Mucosa of gallbladder (tissue), 1 donor: ENCODE measurements at regions not wholly inside any gene's neighbourhood (a gene's known extent, or its start where the extent isn't known, plus 50 kb on each side); places are given as distances from the start of the nearest gene placed in this dataset.
"Not testable (repeated sequence)": the region's sequence is repeated elsewhere in the genome, so short reads cannot be mapped to it uniquely, and the experiment has no call there.

Source experiments
- DNase-seq: peaks from one replicate; pipeline ENCODE4 v3.0.0-alpha.2; 2020; ENCODE audit warnings: low spot score
- donor health status: DM: no; HTN: no; CAD: no.

DNA sequence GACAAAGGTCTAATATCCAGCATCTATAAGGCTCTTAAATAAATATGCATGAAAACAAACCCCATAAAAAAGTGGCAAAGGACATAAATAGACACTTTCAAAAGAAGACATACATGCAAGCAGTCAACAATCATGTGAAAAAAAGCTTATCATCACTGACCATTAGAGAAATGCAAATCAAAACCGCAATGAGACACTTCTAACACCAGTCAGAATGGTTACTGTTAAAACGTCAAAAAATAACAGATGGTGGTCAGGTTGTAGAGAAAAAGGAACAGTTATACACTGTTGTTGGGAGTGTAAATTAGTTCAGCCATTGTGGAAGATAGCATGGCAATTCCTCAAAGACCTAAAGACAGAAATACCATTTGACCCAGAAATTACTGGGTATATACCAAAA lies 440.7 kb upstream of the KCNMB2 start:
- no peak for DNase-seq

DNA sequence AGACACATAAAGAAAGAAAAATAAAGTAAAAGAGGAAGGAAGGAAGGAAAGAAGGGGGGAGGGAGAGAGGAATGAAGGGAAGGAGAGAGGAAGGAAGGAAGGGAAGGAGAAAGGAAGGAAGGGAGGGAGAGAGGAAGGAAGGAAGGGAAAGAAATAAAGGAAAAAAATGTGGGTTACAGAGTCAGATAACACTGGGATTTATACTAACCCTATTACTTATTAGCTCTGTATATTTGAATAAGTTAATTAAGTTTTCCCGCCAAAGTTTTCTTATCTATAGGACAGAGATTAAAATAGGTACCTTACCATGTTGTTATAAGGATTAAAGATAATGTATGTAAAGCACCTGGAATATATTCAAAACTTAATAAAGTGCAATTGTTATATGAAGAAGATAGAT lies 439.3 kb upstream of the KCNMB2 start:
- no peak for DNase-seq

DNA sequence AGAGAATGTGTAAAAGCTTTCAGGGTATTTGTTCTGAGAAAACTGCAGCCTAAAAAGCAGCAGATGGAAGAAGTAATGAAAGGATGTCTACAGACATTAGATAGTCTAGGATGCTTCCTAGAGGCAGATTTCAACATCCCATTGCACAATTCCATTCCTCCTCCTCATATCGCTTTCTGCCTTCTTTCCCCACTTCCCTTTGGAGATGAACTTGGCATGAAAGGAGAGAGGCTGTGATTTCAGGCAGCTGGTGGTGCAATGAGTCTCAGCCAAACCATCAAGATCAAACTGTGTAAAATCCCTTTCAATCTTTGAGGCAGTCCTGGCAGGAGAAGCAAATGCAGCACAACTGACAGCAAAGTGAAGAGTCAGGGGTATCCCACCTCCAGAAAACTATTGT lies 438.7 kb upstream of the KCNMB2 start:
- peak; percentile 36 for DNase-seq

DNA sequence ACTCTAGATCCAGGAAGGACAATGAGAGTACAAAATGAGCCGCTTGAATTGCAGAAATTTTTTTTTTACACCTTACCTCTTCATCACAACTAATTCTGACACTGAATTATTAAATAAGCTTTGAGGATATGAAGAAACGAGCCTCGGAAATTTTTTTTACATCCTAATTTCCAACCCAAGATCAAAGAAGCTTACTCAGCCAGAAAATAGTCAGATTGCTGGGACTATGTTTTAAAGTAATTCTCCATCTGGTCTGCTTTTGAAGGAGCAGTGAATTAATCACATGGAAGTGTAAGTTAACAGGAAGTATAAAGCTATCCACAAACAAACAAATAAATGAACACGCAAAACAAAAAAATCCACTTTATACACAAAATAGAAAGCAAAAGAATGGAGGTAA lies 437.0 kb upstream of the KCNMB2 start:
- no peak for DNase-seq

DNA sequence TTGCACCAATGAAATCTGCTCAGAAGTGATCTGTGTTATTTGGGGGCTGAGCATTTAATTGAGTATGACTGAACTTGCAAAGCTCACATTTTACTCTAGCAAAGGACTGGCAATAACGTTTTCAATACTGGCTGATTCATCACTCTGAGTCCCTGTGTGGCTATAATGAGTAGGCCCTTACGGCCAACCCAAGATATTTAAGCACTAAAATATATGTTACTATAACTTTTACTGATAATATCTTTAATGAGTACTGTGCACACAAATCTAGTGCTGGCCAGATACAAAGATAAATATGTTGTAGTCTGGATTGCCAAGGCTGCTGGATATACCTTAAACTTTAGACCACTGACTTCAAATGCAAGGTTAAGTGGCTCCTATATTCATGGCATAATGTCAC lies 436.4 kb upstream of the KCNMB2 start:
- DNase-seq, result no peak

DNA sequence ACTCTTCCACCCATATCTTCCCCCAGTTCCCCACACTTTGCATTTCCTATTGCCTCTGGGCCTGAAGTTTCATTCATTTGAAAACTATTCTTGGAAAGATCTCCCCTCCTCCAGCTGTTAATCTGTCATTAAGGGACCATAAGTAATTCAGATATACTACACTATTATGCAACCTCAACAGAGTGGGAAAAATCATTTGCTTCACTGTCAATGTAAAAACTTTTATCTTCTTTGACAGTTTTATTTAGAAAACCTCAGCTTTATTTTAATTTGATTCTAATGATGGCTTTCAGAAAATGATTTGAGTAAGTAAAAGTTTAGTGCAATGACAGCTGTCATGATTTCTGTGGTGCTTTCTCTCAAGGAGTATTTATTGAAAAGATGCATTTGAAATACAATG lies 435.3 kb upstream of the KCNMB2 start:
- no peak for DNase-seq

DNA sequence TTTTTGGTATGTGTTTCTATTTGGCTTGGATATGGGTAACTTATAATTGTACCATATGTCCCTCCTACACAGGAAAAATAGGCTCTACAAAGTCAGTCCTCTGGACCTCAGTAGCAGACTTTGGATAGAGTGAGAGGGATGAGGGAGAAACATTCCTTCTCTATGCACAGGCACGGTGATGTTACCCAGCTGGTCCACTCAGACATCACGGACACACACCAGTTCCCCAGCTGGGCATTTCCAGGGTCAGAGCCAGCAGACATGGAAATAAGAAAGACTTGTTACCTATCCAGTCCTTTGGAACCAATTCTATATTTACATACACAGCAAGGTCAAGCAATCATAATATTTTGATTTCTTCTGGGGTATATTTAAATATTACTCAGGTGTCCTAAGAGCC lies 433.1 kb upstream of the KCNMB2 start:
- DNase-seq, result peak; percentile 38

DNA sequence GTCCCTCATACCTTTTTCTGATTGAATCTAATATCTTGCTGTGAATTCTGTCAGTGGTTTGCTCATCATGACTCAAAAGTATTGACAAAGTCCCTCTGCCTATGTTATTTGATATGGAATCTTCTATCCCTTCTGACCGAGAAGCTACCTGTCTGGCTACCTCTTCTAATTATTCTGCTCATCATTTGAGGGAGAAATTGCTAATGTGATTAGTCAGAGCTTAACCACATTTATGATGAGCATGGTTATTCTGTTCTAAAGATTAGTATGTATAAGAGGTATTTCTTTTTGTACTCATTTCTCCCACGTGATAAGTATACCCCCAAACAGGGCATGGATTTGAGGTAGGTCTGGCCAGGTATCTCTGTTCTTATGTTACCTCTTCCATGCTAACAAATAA lies 428.4 kb upstream of the KCNMB2 start:
- no peak for DNase-seq

DNA sequence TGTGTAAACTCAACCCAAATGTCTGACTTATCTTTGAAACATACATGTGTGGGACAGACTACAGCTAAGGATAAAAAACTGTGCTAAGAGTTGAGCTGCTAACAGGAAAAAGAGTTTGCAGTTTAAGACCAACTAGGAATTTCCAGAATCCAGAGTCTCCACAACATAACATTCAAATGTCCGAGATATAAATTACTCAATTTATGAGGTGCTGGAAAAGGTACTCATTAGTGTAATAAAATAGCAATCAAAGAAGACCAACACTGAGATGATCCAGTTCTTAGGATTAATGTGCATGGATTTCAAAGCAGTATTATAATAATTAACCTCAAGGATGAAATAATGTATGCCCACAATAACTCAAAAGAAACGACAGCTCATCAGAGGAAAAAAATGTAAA lies 426.5 kb upstream of the KCNMB2 start:
- no peak for DNase-seq

DNA sequence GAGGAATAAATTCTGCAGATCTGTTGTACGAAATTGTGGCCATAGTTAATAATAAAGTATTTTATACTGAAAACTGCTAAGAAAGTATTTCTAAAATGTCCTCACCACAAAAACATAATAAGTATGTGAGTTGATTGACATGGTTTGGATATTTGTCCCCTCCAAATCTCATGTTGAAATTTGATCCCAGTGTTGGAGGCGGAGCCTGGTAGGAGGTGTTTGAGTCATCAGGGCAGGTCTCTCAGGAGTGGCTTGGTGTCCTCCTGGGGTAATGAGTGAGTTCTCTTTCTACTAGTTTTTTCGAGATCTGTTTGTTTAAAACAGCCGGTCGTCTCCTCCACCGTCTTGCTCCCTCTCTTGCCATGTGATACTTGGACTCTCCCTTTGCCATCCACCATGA lies 424.1 kb upstream of the KCNMB2 start:
- no peak for DNase-seq

DNA sequence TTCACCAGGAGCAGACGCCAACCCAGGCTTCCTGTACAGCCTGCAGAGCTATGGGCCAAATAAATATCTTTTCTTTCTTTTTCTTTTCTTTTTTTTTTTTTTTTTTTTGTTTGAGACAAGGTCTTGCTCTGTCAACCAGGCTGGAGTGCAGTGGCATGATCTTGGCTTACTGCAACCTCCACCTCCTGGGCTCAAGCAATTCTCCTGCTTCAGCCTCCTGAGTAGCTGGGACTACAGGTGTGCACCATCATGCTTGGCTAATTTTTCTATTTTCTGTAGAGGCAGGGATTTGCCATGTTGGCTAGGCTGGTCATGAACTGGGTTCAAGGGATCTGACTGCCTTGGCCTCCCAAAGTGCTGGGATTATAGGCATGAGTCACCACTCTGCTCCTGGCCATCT lies 423.7 kb upstream of the KCNMB2 start:
- DNase-seq, result not testable (repeated sequence)

DNA sequence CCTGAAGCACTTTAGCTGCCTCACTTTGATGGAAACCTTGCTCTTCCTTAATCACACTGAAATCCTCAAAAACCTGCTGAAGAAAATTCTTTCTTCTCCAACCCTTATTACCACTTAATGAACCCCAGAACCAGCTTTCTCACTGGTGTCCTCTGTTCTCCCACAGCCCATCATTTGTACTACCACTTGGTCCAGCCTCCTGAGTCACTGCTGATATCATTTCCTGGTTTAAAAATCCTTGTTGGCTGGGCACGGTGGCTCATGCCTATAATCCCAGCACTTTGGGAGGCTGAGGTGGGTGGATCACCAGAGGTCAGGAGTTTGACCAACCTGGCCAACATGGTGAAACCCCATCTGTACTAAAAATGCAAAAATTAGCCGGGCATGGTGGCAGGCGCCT lies 418.6 kb upstream of the KCNMB2 start:
- no peak for DNase-seq

DNA sequence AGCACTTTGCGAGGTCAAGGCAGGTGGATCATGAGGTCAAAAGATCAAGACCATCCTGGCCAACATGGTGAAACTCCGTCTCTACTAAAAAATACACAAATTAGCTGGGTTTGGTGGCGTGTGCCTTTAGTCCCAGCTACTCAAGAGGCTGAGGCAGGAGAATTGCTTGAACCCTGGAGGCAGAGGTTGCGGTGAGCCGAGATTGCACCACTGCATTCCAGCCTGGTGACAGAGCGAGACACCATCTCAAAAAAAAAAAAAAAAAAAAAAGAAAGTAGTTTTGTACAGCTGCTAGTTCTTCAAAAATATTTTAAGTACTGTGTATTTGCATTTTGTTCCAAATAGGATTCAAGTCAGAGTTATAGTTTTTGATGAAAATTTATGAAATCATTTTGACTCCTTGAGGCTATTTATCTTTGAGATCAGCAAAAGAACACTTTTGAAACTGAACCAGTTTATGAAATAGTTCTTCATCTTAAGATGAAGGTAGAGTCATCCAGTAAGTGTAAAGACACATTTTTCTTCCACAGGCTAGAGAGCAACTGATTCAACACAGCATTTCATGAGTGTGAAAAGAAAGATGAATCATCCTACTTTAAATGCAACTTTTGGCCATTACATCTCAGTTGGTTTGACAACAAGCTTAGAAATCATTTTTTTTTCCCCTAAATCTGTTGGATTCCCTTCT lies 416.5 kb upstream of the KCNMB2 start:
- DNase-seq, result not testable (repeated sequence)

DNA sequence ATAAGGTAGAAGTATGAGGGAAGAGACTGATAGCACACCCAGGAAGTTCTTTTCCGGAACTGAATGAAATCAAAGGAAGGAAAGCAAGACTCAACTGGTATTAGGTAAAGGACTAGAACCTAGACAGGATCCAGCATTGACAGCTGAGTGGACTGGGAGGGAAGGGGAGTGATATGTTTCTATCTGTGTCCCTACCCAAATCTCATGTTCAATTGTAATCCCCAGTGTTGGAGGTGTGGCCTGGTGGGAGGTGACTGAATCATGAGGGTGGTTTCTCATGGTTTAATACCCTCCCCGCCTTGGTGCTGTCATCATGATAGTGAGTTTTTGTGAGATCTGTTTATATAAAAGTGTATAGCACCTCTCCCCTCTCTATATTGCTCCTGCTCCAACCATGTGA lies 415.9 kb upstream of the KCNMB2 start:
- no peak for DNase-seq

DNA sequence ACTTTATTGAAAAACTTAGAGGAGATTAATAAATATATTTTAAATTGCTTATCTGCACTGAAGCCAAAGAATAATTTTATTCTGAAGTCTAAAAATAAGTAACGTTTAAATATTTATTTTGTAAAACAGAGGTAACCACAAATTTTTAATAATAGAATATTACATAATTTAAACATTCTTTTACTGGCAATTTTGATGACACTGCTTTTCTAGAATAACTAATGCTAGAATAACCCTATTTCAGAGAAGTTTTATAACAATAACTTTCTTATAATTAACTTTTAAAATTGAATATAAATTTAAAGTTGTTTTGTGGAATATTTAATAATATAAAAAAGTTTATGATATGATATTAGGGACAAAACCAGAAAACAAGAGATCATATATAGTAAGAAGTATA lies 409.6 kb upstream of the KCNMB2 start:
- DNase-seq, result no peak

DNA sequence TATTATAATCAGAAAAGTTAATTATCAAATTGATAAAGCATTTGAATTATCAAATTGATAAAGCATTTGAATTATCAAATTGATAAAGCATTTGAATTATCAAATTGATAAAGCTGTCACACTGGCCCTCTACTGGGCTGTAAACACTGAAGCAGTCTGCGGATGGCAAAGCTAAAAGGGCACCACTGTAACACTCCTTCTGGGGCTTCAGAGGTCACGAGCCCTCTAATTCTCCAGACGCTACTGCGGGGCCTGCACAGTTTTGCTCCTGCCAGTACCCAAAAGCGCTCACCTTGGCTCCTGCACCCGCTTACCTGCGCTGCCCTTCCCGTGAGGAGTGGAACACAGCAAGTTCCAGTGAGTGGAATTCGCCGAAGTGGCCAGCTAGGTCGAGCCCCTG lies 409.0 kb upstream of the KCNMB2 start:
- DNase-seq, result no peak

DNA sequence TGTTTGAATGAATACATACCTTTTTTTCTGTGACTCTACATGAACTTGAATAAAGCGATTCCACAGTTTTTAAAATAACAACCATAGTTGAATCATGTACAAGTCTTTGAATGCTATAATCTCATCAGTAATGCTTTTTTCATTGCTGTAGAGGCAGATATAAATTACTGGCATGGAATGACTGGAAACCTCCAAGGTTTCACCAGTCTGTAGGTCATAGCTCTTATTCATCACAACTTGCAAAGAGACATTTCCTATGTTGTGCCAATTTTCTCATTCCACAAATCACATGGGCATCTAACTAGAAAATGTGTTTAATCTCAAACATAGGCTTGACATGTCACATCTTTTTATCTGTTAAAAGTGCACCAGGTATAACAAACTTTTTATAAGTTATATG lies 407.1 kb upstream of the KCNMB2 start:
- no peak for DNase-seq

DNA sequence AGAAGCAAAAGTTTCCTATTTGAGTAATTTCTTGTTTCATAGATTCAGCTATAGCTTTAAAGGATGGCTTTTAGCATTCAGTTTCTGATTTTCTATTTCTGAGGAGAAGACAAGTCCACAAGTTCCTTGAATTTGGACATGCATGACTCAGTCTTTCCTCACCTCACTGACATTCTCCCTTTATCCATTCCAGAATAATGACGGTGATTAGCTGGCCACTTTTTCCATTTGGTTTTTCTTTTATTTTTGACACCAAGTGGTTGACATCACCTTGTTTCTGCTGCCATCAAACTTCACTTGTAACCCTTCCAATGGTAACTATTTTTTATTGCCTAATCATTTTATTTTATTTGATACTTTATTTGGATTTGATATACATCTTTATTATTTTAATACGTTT lies 404.4 kb upstream of the KCNMB2 start:
- no peak for DNase-seq

DNA sequence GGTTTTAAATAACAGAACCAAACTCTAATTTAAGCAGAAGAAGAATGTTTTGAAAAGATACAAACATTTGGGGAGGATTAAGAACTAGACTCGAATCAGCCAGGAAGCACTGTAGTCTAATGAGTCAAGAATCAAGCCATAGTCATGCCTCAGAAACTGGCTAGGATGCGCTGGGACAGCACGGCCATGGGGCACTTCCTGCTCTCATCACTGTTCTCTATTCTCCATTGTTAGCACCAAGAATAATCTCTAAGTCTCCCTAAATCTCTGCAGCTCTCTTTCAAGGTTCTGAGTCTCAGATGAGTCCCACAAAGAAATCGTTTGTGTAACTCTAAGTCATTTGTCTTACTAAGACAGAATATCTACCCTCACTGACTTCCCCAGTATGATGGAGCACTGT lies 399.0 kb upstream of the KCNMB2 start:
- no peak for DNase-seq

DNA sequence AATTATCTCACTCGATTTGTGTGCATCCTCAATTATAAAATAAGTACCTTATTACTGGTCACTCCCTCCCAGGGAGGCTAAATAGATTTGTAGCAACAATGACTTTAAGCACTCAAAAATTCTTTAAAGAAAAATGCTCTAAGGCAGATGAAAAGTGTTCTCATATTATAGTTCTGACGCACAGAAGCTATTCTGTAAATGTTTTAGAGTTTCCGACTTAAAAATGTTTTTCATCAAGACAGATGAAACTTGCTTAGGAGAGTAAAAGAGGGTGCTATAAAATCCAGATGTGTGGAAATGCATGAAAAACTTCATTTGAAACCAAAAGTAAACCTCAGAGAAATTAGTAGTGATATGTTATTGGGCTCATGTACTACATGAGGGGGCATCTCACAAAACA lies 398.4 kb upstream of the KCNMB2 start:
- no peak for DNase-seq

DNA sequence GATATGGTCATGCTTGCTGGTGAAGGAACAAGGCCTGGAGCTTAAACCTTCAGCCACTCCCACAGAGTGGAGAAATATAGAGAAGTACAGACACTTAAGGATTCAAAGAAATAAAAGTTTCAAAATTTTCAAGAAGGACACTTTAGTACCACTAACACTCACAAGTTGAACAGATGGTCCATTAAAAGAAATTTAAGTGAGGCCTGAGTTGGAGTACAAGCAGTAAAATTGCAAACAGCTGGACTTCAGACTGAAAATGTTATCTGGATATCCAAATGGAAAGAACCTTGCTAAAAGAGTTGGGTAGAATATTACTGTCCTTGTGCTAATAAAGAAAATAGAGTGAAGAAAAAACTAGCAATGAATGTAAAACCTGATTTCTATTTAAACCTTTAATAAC lies 397.1 kb upstream of the KCNMB2 start:
- no peak for DNase-seq

DNA sequence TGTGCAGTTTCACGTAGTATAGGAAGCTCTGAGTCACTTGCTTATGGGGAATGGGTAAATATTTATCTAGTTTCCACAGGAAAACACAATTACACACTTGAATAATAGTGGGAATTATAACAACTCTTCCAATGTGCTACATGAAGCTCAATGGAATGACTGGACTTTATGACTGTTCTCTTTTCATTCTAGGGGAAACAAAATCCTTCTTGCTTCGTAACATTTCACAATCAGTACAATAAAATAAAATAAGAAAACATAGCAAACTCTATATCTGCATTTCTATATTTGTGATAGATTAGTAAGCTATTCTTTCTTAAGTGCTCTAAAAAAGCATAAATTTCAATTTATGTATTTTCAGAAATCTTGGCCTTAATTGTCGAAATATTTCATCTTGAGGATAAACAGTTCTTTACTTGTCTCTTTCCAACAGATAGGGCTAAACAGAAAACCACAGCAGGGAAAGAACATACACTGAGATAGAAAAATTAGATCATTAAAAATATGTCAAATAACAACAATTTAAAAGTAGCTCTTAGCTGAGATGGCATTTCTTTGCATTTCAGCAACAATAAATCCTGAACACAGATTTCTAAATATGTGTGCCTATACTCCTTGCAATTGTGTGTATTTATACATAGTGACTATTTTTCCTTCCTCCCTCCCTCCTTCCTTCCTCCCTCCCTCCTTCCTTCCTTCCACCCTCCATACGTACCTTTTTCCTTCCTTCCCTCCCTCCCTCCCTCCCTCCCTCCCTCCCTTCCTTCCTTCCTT lies 395.5 kb upstream of the KCNMB2 start:
- DNase-seq, result no peak

DNA sequence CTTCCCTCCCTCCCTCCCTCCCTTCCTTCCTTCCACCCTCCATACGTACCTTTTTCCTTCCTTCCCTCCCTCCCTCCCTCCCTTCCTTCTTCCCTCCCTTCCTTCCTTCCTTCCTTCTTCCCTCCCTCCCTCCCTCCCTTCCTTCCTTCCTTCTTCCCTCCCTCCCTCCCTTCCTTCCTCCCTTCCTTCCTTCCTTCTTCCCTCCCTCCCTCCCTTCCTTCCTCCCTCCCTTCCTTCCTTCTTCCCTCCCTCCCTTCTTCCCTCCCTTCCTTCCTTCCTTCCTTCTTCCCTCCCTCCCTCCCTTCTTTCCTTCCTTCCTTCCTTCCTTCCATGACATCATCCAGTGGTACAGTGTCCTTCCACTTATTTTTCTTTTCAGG lies 394.9 kb upstream of the KCNMB2 start:
- not testable (repeated sequence) for DNase-seq

DNA sequence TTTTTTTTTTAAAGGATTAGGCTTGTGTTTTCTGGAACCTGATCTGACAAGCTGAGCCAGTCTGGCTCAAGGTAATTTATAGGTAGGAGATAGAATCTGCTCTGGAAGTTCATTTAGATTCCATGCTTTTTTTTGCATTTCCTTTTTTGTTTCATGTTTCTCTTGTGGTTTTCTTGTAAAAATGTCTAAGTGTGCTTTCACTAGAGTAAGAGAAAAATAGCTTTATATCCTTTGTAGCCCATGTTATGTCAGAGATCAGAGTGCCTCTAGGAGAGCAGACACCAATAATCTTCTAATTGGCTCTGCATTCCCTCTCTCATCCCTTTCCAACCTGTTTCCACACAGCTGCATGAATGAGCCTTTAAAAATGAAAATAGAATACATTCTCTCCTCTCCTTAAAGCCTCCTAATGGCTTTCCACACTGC lies 389.8 kb upstream of the KCNMB2 start:
- no peak for DNase-seq
